H9 (cell line): ENCODE measurements at regions not wholly inside any gene's neighbourhood (a gene's known extent, or its start where the extent isn't known, plus 50 kb on each side); places are given as distances from the start of the nearest gene placed in this dataset.
A peak's percentile ranks its signal among the peaks of the same experiment; 100 is the strongest.

ENCODE experiments used
- DNase-seq: peaks from one replicate; pipeline ENCODE4 v3.0.0-alpha.2; 2017
- H2AFZ ChIP-seq: one replicate; pipeline ENCODE4 v1.6.1; 2013; ENCODE audit warnings: mild to moderate bottlenecking, low read length, control low read depth, moderate library complexity
- H2AK5ac ChIP-seq: 2 replicates; pipeline ENCODE4 v1.6.1; 2013; ENCODE audit warnings: low read length, control low read depth, mixed read lengths; ENCODE audit not compliant: insufficient read length
- H2BK120ac ChIP-seq: one replicate; pipeline ENCODE4 v1.6.1; 2013; ENCODE audit warnings: low read depth, mild to moderate bottlenecking, low read length, control low read depth, inconsistent platforms; ENCODE audit not compliant: poor library complexity, severe bottlenecking
- H2BK12ac ChIP-seq: 2 replicates; pipeline ENCODE4 v1.6.1; 2013; ENCODE audit warnings: low read length, control low read depth, mixed read lengths, low read depth; ENCODE audit not compliant: insufficient read length
- H2BK15ac ChIP-seq: 2 replicates; pipeline ENCODE4 v1.6.1; 2013; ENCODE audit warnings: low read depth, low read length, control low read depth
- H2BK20ac ChIP-seq: one replicate; pipeline ENCODE4 v1.6.1; 2013; ENCODE audit warnings: low read depth, mild to moderate bottlenecking, low read length, control low read depth, inconsistent platforms; ENCODE audit not compliant: poor library complexity, severe bottlenecking
- H2BK5ac ChIP-seq: 2 replicates; pipeline ENCODE4 v1.6.1; 2013; ENCODE audit warnings: low read length, control low read depth, mixed read lengths; ENCODE audit not compliant: insufficient read length
- H3K14ac ChIP-seq: 2 replicates; pipeline ENCODE4 v1.6.1; 2013; ENCODE audit warnings: low read length, control low read depth; ENCODE audit not compliant: insufficient read depth
- H3K18ac ChIP-seq: 2 replicates; pipeline ENCODE4 v1.6.1; 2013; ENCODE audit warnings: low read depth, mild to moderate bottlenecking, mixed read lengths, low read length, control low read depth; ENCODE audit not compliant: insufficient read length
- H3K23ac ChIP-seq: 2 replicates; pipeline ENCODE4 v1.6.1; 2013; ENCODE audit warnings: low read length, control low read depth, mixed read lengths, low read depth; ENCODE audit not compliant: insufficient read length
- H3K23me2 ChIP-seq: 2 replicates; pipeline ENCODE4 v1.6.1; 2013; ENCODE audit warnings: low read depth, mild to moderate bottlenecking, mixed read lengths, low read length, control low read depth; ENCODE audit not compliant: insufficient read length, poor library complexity, severe bottlenecking
- H3K27ac ChIP-seq: 2 replicates; pipeline ENCODE4 v1.5.1; 2013; ENCODE audit warnings: low read length, control low read depth, mixed read lengths, low read depth; ENCODE audit not compliant: insufficient read length
- H3K27me3 ChIP-seq: 2 replicates; pipeline ENCODE4 v1.6.1; 2013; ENCODE audit warnings: low read length, control low read depth, inconsistent platforms; ENCODE audit not compliant: insufficient read depth
- H3K4ac ChIP-seq: 2 replicates; pipeline ENCODE4 v1.6.1; 2013; ENCODE audit warnings: low read depth, mild to moderate bottlenecking, control low read depth, inconsistent platforms, low read length, moderate library complexity
- H3K4me1 ChIP-seq: 2 replicates; pipeline ENCODE4 v1.6.1; 2013; ENCODE audit warnings: low read length, control low read depth, inconsistent platforms; ENCODE audit not compliant: insufficient read depth
- H3K4me2 ChIP-seq: 2 replicates; pipeline ENCODE4 v1.6.1; 2013; ENCODE audit warnings: low read length, control low read depth, mixed read lengths; ENCODE audit not compliant: insufficient read length, insufficient read depth
- H3K56ac ChIP-seq: 2 replicates; pipeline ENCODE4 v1.6.1; 2013; ENCODE audit warnings: low read depth, mild to moderate bottlenecking, mixed read lengths, low read length, control low read depth; ENCODE audit not compliant: insufficient read length
- H3K79me1 ChIP-seq: 2 replicates; pipeline ENCODE4 v1.6.1; 2013; ENCODE audit warnings: low read depth, mild to moderate bottlenecking, moderate library complexity, low read length, control low read depth, inconsistent platforms; ENCODE audit not compliant: insufficient read depth, poor library complexity, severe bottlenecking
- H3K79me2 ChIP-seq: 2 replicates; pipeline ENCODE4 v1.6.1; 2013; ENCODE audit warnings: low read length, control low read depth, inconsistent platforms; ENCODE audit not compliant: insufficient read depth
- H3K9ac ChIP-seq: 2 replicates; pipeline ENCODE4 v1.6.1; 2013; ENCODE audit warnings: low read length, control low read depth, mixed read lengths; ENCODE audit not compliant: insufficient read length; ENCODE audit errors: extremely low read depth
- H3K9me3 ChIP-seq: one replicate; pipeline ENCODE4 v1.6.1; 2013; ENCODE audit warnings: low read depth, low read length, inconsistent platforms; ENCODE audit not compliant: control insufficient read depth
- H3T11ph ChIP-seq: one replicate; pipeline ENCODE4 v1.6.1; 2013; ENCODE audit warnings: mild to moderate bottlenecking, low read length, control low read depth, inconsistent platforms
- H4K20me1 ChIP-seq: one replicate; pipeline ENCODE4 v1.6.1; 2013; ENCODE audit not compliant: control insufficient read depth, insufficient read length, insufficient read depth
- H4K5ac ChIP-seq: 2 replicates; pipeline ENCODE4 v1.6.1; 2013; ENCODE audit warnings: low read depth, mild to moderate bottlenecking, mixed read lengths, low read length, control low read depth; ENCODE audit not compliant: insufficient read length
- H4K8ac ChIP-seq: replicated peaks from 2 replicates; pipeline ENCODE4 v1.6.1; 2013; ENCODE audit warnings: low read length, control low read depth, mixed read lengths, low read depth; ENCODE audit not compliant: insufficient read length
- H4K91ac ChIP-seq: 2 replicates; pipeline ENCODE4 v1.6.1; 2013; ENCODE audit warnings: low read depth, mild to moderate bottlenecking, moderate library complexity, mixed read lengths, low read length, control low read depth; ENCODE audit not compliant: insufficient read length
- H3K27ac Mint-ChIP-seq, 3 experiments: 2 replicates in 2 of 3; 3 replicates in 1 of 3; pipeline ENCODE4 v1.8.0; 2020 to 2021; ENCODE audit warnings: mixed read lengths in 3 of 3, mild to moderate bottlenecking in 1 of 3, moderate library complexity in 1 of 3
- H3K27me3 Mint-ChIP-seq: 2 replicates; pipeline ENCODE4 v1.8.0; 2021; ENCODE audit warnings: low read depth, mild to moderate bottlenecking, moderate library complexity, mixed read lengths
- H3K36me3 Mint-ChIP-seq, 3 experiments: 2 replicates in 2 of 3; 3 replicates in 1 of 3; pipeline ENCODE4 v1.8.0; 2020 to 2021; ENCODE audit warnings: low read depth in 3 of 3, mixed read lengths in 3 of 3; ENCODE audit not compliant: insufficient read depth in 1 of 3
- H3K4me1 Mint-ChIP-seq, 2 experiments: 2 replicates each; pipeline ENCODE4 v1.8.0; 2020; ENCODE audit warnings: mixed read lengths in 2 of 2
- H3K4me3 Mint-ChIP-seq, 2 experiments: 2 replicates in 1 of 2; 3 replicates in 1 of 2; pipeline ENCODE4 v1.8.0; 2020 to 2021; ENCODE audit warnings: mild to moderate bottlenecking in 2 of 2, mixed read lengths in 2 of 2, moderate library complexity in 1 of 2
- H3K9me3 Mint-ChIP-seq, 2 experiments: 2 replicates in 1 of 2; 3 replicates in 1 of 2; pipeline ENCODE4 v1.8.0; 2020; ENCODE audit warnings: mild to moderate bottlenecking in 2 of 2, mixed read lengths in 2 of 2, moderate library complexity in 1 of 2
- whole genome bisulfite sequencing: extraction: QIAGEN DNeasy Blood & Tissue Kit; methylation state at CpG from one replicate; pipeline ENCODE4 v1.1.7; 2013; ENCODE audit warnings: missing lambda C conversion rate, low lambda C conversion rate, mixed read lengths; ENCODE audit not compliant: insufficient read length; ENCODE audit errors: extremely low coverage; 5-methylcytosine and 5-hydroxymethylcytosine counted together
- TF ChIP-seq, protein P1 (sequence below): fragments of 200-600 bp; sonication (generic); conservative IDR thresholded peaks from 3 replicates; pipeline ENCODE4 v1.8.0; 2021; ENCODE audit warnings: antibody characterized with exemption, mild to moderate bottlenecking

DNA sequence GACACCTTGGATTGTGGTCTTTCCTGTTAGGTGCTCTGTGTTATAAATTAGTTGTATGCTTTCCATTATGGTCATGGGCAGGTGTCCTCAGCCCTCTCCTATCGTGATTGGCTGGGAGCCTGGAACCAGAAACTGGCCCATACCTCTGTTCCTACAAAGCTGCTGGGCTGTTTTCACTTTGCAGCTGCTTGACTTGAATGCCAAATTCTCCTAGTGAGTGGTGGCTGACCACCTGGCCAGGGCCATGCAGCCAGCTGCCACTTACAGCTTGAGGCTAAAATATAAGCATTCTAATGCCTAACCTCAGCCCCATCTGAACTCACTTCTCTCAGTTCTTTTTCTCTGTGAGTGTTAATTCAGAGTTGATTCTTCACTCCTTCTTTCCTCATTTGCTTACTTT, 239.3 kb upstream of the GBE1 start:
- Histone ChIP-seq H3K9ac (no peak overlapping the region), H3K27ac (no peak overlapping the region), H3K23ac (no peak overlapping the region), H2BK12ac (no peak overlapping the region), H2BK15ac (no peak overlapping the region), H3K4ac (no peak overlapping the region), H3K56ac (no peak overlapping the region), H3K4me2 (no peak overlapping the region), H3K18ac (no peak overlapping the region), H2BK5ac (no peak overlapping the region), H2BK120ac (no peak overlapping the region), H4K20me1 (no peaks in the 10 kb centered on the region), H2BK20ac (no peak overlapping the region), H3K4me1 (no peaks in the 10 kb centered on the region), H3K27me3 (no peaks in the 10 kb centered on the region), H2AFZ (no peak overlapping the region), H4K5ac (no peak overlapping the region), H4K8ac (no peak overlapping the region), H3T11ph (no peak overlapping the region), H3K14ac (no peak overlapping the region), H2AK5ac (no peak overlapping the region), H4K91ac (no peak overlapping the region), H3K9me3 (no peaks in the 10 kb centered on the region), H3K79me2 (no peaks in the 10 kb centered on the region), H3K79me1 (no peaks in the 10 kb centered on the region), H3K23me2 (no peaks in the 10 kb centered on the region)
- peak; percentile 35 for DNase-seq
- no CpG with 5 or more reads among the region's 1 CpG for WGBS
- peaks cover 26 to 33% of the 10 kb centered on the region in 2 experiments for H3K4me1 Mint-ChIP-seq
- peak overlapping the region in 1 of 3 experiments; percentile 12; a peak in 1 of 7 replicates for H3K27ac Mint-ChIP-seq
- no peak overlapping the region for H3K4me3 Mint-ChIP-seq
- peaks cover 0 to 8% (median 0%) of the 10 kb centered on the region in 3 experiments; a peak in 1 of 7 replicates for H3K36me3 Mint-ChIP-seq
- TF ChIP-seq, protein P1, sequence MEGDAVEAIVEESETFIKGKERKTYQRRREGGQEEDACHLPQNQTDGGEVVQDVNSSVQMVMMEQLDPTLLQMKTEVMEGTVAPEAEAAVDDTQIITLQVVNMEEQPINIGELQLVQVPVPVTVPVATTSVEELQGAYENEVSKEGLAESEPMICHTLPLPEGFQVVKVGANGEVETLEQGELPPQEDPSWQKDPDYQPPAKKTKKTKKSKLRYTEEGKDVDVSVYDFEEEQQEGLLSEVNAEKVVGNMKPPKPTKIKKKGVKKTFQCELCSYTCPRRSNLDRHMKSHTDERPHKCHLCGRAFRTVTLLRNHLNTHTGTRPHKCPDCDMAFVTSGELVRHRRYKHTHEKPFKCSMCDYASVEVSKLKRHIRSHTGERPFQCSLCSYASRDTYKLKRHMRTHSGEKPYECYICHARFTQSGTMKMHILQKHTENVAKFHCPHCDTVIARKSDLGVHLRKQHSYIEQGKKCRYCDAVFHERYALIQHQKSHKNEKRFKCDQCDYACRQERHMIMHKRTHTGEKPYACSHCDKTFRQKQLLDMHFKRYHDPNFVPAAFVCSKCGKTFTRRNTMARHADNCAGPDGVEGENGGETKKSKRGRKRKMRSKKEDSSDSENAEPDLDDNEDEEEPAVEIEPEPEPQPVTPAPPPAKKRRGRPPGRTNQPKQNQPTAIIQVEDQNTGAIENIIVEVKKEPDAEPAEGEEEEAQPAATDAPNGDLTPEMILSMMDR = no peak
- no peaks in the 10 kb centered on the region for H3K27me3 Mint-ChIP-seq
- peaks cover 1 to 6% of the 10 kb centered on the region in 2 experiments; a peak in 2 of 5 replicates for H3K9me3 Mint-ChIP-seq
